ENCODE measurements at regions not wholly inside any gene's neighbourhood (a gene's known extent, or its start where the extent isn't known, plus 50 kb on each side); places are given as distances from the start of the nearest gene placed in this dataset.
"Not testable (repeated sequence)": the region's sequence is repeated elsewhere in the genome, so short reads cannot be mapped to it uniquely, and the experiment has no call there.

DNA sequence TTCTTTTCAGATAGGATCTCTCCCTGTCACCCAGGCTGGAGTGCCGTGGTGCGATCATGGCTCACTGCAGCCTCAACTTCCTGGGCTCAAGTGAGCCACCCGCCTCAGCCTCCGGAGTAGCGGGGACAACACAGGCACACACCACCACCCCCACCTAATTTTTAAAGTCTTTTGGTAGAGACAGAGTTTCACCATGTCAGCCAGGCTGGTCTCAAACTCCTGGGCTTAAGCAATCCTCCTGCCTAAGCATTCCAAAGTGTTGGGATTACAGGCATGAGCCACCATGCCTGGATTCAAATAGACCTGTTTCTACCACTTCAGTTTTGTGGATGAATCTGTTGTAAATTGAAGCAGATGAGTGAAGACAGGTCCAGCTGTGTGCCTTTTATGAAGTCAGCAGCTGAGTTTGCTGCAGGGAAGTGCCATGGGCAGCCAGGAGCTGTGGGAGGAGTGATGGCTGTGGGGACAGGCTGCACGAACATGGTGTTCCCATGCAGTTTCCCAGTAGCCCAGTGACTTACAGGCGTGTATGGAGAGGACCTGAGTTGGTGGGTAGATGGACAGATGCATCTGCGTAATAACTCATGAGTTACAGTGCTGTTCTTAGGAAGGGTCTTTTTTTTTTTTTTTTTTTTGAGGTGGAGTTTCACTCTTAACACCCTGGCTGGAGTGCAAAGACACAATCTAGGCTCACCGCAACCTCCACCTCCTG is 4476.4 kb upstream of the OR11H1 start:
- TF ChIP-seq EZH2 (IDR thresholded peaks at IDR 0.05; ENCODE audit: borderline replicate concordance, insufficient read depth, low read depth, low read length, poor library complexity, severe bottlenecking) = not testable (repeated sequence)
- TF ChIP-seq, protein P1, sequence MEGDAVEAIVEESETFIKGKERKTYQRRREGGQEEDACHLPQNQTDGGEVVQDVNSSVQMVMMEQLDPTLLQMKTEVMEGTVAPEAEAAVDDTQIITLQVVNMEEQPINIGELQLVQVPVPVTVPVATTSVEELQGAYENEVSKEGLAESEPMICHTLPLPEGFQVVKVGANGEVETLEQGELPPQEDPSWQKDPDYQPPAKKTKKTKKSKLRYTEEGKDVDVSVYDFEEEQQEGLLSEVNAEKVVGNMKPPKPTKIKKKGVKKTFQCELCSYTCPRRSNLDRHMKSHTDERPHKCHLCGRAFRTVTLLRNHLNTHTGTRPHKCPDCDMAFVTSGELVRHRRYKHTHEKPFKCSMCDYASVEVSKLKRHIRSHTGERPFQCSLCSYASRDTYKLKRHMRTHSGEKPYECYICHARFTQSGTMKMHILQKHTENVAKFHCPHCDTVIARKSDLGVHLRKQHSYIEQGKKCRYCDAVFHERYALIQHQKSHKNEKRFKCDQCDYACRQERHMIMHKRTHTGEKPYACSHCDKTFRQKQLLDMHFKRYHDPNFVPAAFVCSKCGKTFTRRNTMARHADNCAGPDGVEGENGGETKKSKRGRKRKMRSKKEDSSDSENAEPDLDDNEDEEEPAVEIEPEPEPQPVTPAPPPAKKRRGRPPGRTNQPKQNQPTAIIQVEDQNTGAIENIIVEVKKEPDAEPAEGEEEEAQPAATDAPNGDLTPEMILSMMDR (IDR thresholded peaks at IDR 0.05) = not testable (repeated sequence)
